NCI-H345 treated with DMSO at 0.1 percent for 48 hours (cell line): ENCODE measurements at regions not wholly inside any gene's neighbourhood (a gene's known extent, or its start where the extent isn't known, plus 50 kb on each side); places are given as distances from the start of the nearest gene placed in this dataset.
"Not testable (repeated sequence)": the region's sequence is repeated elsewhere in the genome, so short reads cannot be mapped to it uniquely, and the experiment has no call there.

Experiments used
- DNase-seq: peaks from one replicate; lab custom pipeline; 2025; ENCODE audit not compliant: unreplicated experiment; lab: John Stamatoyannopoulos, UW

- DNase-seq = no peak
Observed at GRCh38 chrX:5708251-5708650, 520.4 kb downstream of the NLGN4X start.

- DNase-seq = no peak
Observed at GRCh38 chrX:5702890-5703289, 525.8 kb downstream of the NLGN4X start.

- DNase-seq = no peak
Observed at GRCh38 chrX:5695971-5696370, 532.7 kb downstream of the NLGN4X start.

GRCh38 chrX:5683996-5684395, 544.7 kb downstream of the NLGN4X start:
- no peak for DNase-seq

GRCh38 chrX:5681159-5681558, 547.5 kb downstream of the NLGN4X start:
- DNase-seq = no peak

GRCh38 chrX:5674036-5674435, 554.6 kb downstream of the NLGN4X start:
- DNase-seq = no peak

GRCh38 chrX:5672099-5672498, 556.6 kb downstream of the NLGN4X start:
- no peak for DNase-seq

GRCh38 chrX:5666689-5667088, 562.0 kb downstream of the NLGN4X start:
- DNase-seq = not testable (repeated sequence)

GRCh38 chrX:5656544-5656943, 572.1 kb downstream of the NLGN4X start:
- no peak for DNase-seq

- DNase-seq = no peak
Observed at GRCh38 chrX:5650904-5651303, 577.8 kb downstream of the NLGN4X start.

GRCh38 chrX:5648941-5649568, 579.6 kb downstream of the NLGN4X start:
- DNase-seq = no peak

GRCh38 chrX:5646818-5647217, 581.8 kb downstream of the NLGN4X start:
- no peak for DNase-seq

GRCh38 chrX:5644776-5645175, 583.9 kb downstream of the NLGN4X start:
- peak; percentile 78 for DNase-seq

- DNase-seq = no peak
Observed at GRCh38 chrX:5640071-5640470, 588.6 kb downstream of the NLGN4X start.

GRCh38 chrX:5638572-5638971, 590.1 kb downstream of the NLGN4X start:
- no peak for DNase-seq

- DNase-seq = no peak
Observed at GRCh38 chrX:5632887-5633286, 595.8 kb downstream of the NLGN4X start.

- DNase-seq = no peak
Observed at GRCh38 chrX:5632061-5632614, 596.5 kb downstream of the NLGN4X start.

- no peak for DNase-seq
Observed at GRCh38 chrX:5617666-5618065, 611.0 kb downstream of the NLGN4X start.

GRCh38 chrX:5595570-5595969, 633.1 kb downstream of the NLGN4X start:
- DNase-seq = no peak

GRCh38 chrX:5586726-5587125, 641.9 kb downstream of the NLGN4X start:
- DNase-seq = no peak

GRCh38 chrX:5575407-5575806, 653.3 kb downstream of the NLGN4X start:
- DNase-seq = no peak

- DNase-seq = no peak
Observed at GRCh38 chrX:5568934-5569333, 659.7 kb downstream of the NLGN4X start.

- DNase-seq = no peak
Observed at GRCh38 chrX:5559386-5559785, 669.3 kb downstream of the NLGN4X start.
